NCI-H146 (cell line): ENCODE measurements at regions not wholly inside any gene's neighbourhood (a gene's known extent, or its start where the extent isn't known, plus 50 kb on each side); places are given as distances from the start of the nearest gene placed in this dataset.

ENCODE experiments used
- DNase-seq: peaks from one replicate; lab custom pipeline; 2025; lab: John Stamatoyannopoulos, UW

DNA sequence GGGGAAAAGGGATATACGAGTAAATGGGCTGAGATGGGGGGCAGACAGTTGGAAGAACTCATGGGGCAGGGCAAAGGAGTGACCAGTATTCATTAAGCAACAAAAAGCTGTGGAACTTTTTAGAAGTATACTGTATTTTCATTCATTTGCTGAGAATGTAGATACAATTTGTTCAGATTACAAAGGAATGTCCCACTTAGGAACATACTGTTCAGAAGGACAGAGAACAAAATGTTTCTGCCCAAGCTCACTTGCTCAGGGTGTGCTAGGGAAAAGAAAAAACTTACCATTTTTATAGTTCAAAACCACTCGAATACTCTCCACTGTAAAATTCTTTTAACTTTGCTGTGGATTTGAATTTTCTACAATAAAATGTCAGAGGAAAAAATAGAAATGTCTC is 135.2 kb upstream of the AFF2 start:
- no peak for DNase-seq

GRCh38 chrX:148371291-148371690 is 129.1 kb upstream of the AFF2 start:
- no peak for DNase-seq

GRCh38 chrX:148372925-148373324 is 127.5 kb upstream of the AFF2 start:
- DNase-seq, result no peak

DNA sequence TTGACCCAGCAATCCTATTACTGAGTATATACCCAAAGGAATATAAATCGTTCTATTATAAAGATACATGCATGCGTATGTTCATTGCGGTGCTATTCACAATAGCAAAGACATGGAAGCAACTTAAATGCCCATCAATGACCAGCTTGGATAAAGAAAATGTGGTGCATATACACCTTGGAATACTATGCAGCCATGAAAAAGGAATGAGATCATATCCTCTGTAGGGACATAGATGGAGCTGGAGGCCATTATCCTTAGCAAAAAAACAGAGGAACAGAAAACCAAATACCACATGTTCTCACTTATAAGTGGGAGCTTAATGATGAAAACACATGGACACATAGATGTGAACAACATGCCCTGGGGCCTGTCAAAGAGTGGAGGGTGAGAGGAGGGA is 124.1 kb upstream of the AFF2 start:
- no peak for DNase-seq

DNA sequence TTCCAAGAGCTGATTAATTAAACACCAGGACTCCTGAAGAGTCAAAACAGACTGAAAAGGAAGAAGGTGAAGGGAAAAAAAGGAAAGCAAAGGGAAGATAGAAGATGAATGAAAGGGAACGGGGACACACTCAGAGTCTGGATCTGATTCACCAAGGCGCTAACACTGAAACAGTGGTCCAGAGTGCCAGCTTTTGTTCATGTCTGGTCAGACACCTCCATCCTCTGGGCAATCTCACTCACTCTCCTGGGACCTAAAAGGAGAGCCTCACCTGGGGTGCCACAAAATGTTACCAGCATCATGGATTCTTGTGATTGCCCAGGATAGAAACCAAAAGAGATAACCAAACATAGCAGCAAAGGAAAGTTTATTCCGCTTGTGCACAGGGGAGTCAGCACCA is 120.3 kb upstream of the AFF2 start:
- no peak for DNase-seq

GRCh38 chrX:148380650-148381561 is 119.5 kb upstream of the AFF2 start:
- DNase-seq, result no peak

DNA sequence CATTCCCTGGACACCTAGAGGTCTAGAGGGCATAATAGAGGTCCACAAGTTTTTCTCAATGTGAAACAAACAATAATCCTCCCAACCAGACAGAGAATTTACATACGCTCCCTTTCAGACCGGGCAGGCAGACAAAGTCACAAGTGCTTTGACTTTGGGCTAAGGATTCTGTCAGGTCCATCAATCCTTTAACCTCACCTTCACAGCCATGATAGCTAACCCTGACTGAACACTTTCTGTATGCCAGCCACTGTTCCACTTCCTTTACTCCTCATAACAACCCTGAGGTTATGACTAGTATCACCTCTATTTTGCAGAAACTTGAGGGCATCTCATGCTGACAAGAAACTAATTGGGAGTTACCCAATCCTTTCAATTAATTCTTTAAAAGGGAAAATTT is 118.8 kb upstream of the AFF2 start:
- DNase-seq, result no peak

DNA sequence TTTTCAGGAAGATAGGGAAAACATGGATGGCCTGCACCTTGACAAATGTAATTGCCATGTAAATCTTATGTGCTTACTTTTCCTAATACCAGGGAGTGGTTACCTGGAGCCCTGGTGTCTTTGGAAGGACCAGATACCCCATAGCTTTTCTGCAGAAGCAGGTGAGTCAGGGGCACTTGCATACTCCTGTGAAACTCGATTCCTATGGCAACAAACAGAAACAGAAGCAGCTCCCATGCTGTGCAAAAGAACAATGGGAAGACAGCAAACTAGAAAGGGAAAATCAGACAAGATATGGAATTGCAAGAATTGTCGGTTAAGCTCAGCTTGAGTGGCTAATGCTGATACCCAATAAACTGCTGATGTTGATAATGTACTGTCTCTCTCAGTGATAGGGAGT is 117.4 kb upstream of the AFF2 start:
- DNase-seq, result no peak

DNA sequence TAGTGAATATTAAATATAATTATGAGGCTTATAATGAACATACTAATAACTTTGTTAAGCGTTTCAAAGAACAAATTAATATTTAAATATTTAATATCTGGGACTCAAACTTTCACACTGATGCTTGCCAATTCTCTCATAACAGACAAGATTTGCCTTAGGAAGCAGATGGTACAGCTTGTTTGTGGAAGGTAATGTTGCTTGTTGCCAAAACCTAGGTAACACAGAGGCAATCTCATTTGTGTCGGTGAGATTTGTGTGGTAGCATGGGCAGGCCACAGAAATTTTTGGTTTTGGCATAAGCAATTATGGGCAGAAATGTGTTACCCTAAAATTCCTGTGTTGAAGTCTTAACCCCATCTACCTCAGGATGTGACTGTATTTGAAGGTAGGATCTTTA is 114.9 kb upstream of the AFF2 start:
- DNase-seq, result no peak

DNA sequence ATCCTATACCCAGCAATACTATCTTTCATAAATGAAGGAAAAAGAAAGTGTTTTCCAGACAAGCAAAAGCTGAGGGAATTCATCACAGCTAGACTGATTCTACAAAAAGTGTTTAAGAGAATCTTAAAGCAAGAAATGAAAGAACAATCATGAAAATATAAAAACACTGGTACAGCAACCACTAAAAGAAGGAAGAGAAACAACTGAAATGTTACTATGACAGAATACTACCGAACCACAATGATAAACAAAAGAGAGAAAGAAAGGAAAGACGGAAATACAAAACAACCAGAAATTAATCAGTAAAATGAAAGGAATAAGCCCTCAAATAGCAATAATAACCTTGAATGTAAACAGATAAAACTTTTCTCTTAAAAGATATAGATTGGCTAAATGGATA is 110.8 kb upstream of the AFF2 start:
- no peak for DNase-seq

DNA sequence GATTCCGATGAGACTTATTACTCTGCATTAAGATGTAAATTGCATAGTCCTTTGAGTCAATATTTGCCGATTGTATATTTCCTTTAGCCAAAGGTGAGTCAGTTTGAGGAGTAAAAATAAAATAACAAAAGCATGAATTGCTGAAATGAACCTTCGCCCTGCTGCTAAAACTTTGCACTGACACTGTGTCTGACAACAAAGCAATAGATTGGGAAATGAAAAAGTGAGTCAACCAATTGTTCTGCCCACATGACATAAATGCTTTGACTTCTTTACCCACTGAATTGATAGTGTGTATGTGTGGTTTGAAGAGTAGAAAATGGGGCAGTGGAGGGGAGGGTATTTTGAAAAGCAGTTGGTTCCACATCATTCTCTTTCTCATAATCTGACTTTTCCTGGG is 88.4 kb upstream of the AFF2 start:
- DNase-seq, result no peak

DNA sequence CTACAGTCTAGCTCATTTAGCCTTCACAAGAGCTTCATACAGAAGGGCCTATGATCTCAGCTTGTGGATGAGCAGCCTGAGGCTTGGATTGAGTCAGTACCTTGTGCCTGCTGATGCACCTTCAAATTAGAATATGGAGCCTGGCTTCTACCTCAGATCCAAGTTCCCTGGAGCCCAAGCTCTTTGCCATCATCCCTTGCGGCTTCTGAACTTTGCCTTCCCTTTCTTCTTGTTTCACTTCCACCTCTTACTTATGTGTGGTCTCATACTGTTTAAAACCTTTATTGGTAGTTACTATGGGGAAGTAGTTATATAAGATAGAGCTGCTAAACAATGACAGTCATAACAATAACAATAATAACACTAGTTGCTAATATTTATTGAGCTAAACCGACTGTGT is 84.3 kb upstream of the AFF2 start:
- no peak for DNase-seq

- DNase-seq, result no peak
Measured at GRCh38 chrX:148416931-148417330, 83.5 kb upstream of the AFF2 start.

DNA sequence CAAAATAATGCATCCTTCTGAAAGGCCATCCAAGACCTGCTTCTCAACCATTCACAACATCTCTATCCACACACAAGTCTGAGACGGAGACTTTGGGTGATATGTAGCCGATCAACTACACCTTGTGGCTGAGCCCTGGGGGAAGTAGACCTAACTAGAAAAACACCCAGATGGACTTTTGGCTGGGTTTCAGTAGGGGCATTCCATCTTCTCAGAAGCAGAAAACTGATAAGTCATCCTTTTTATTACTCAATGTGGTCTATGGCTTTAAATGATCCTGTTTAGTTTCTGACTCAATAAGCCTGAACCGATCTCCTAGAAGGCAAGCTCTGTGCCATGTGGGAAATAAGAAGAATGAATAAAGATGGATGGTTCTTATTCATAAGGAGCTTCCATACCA is 82.5 kb upstream of the AFF2 start:
- DNase-seq, result no peak

- DNase-seq, result no peak
Measured at GRCh38 chrX:148422526-148422925, 77.9 kb upstream of the AFF2 start.

GRCh38 chrX:148424570-148424969 is 75.8 kb upstream of the AFF2 start:
- DNase-seq, result no peak

- no peak for DNase-seq
Measured at GRCh38 chrX:148426467-148426866, 74.0 kb upstream of the AFF2 start.

- DNase-seq, result peak; percentile 15
Measured at GRCh38 chrX:148441387-148441786, 59.0 kb upstream of the AFF2 start.

DNA sequence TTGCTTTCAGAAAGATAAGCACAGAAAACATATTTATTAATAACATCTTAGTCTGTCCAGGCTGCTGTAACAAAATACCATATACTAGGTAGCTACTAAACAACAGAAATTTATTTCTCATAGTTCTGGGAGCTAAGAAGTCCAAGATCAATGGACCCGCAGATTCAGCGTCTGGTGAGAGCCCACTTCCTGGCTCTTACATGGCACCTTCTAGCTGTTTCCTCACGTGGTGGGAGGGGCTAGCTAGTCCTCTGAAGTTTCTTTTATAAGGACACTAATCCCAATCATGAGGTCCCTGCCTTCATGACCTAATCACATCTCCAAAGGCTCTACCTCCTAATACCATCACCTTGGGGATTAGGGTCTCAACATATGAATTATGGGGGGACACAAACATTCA is 57.2 kb upstream of the AFF2 start:
- DNase-seq, result no peak

DNA sequence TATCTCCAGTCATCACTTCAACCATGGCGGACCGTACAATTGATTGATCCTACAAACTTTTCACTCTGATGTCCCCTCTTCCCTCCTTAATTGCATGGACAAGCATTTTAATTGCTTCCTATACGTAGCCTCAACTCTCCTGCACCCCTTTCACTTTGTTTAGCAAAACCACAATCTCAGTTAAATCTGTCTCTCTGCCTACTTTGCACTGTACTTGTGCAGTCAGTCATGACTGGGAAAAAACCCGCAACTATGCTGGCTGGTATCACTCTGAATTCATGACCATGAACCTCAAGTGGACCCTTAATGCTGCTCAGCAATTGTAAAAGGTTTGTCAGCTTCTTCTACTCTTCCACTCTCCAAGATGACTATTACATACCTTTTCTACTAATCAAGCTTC is 51.7 kb upstream of the AFF2 start:
- DNase-seq, result no peak
